Gastrocnemius medialis (tissue), 4 donors: ENCODE measurements at regions not wholly inside any gene's neighbourhood (a gene's known extent, or its start where the extent isn't known, plus 50 kb on each side); places are given as distances from the start of the nearest gene placed in this dataset.

Experiments used
- ATAC-seq, 2 donors: fragments of 150-250 bp; one replicate each; pipeline ENCODE4 v1.9.1; 2016
- DNase-seq, 2 donors: peaks; one replicate each; pipeline ENCODE4 v3.0.0-alpha.2; 2019
- H3K27ac ChIP-seq, 4 donors: fragments of 200-600 bp; sonication (generic); 1 replicate in 1 of 4; 2 replicates in 3 of 4; pipeline ENCODE4 v1.5.1; 2016 to 2018; ENCODE audit warnings: mild to moderate bottlenecking in 2 of 4, moderate library complexity in 1 of 4
- H3K27me3 ChIP-seq, 3 donors: fragments of 200-600 bp; sonication (generic) in 2 of 3; 1 replicate in 1 of 3; 2 replicates in 2 of 3; pipeline versions ENCODE4 v1.5.1 to v1.6.0; 2016 to 2019; ENCODE audit warnings: mild to moderate bottlenecking in 1 of 3, moderate library complexity in 1 of 3
- H3K36me3 ChIP-seq, 2 donors: fragments of 200-600 bp; sonication (generic) in 1 of 2; one replicate each; pipeline ENCODE4 v1.5.1; 2017 to 2018
- H3K4me1 ChIP-seq, 2 donors: fragments of 200-600 bp; sonication (generic) in 1 of 2; one replicate each; pipeline ENCODE4 v1.5.1; 2016 to 2017; ENCODE audit warnings: mild to moderate bottlenecking in 2 of 2
- H3K4me3 ChIP-seq, 4 donors: fragments of 200-600 bp; sonication (generic) in 3 of 4; 1 replicate in 1 of 4; 2 replicates in 3 of 4; pipeline ENCODE4 v1.5.1; 2016 to 2019; ENCODE audit warnings: mild to moderate bottlenecking in 2 of 4
- H3K9me3 ChIP-seq, 3 donors: fragments of 200-600 bp; sonication (generic) in 2 of 3; 1 replicate in 1 of 3; 2 replicates in 2 of 3; pipeline ENCODE4 v1.5.1; 2016 to 2019
- CTCF ChIP-seq, 5 experiments: fragments of 450-650 bp in 3 of 5; fragments of 200-600 bp in 2 of 5; sonication (generic) in 2 of 5; IDR thresholded peaks in 4 of 5; conservative IDR thresholded peaks in 1 of 5; 1 replicate in 4 of 5; 2 replicates in 1 of 5; pipeline ENCODE4 v1.5.1; 2016 to 2019; ENCODE audit warnings: antibody characterized with exemption in 5 of 5, mild to moderate bottlenecking in 3 of 5, moderate library complexity in 3 of 5
- POLR2A ChIP-seq, 2 donors: fragments of 450-650 bp; IDR thresholded peaks; one replicate each; pipeline ENCODE4 v1.6.1; 2017; ENCODE audit warnings: antibody characterized with exemption in 2 of 2, mild to moderate bottlenecking in 2 of 2, moderate library complexity in 2 of 2
- in situ Hi-C, 4 donors: fragments of 200-750 bp; cut with MboI; loops; one replicate each; pipeline versions ENCODE4 v1.15.0 to v1.8.0; 2017; ENCODE audit warnings: low sequenced_read_pairs in 4 of 4
- intact Hi-C: fragments of 100-400 bp; cut with DNase I; formaldehyde crosslinking; loops from one replicate; pipeline ENCODE4 v1.15.1; 2023; ENCODE audit warnings: low total_unique reads

DNA sequence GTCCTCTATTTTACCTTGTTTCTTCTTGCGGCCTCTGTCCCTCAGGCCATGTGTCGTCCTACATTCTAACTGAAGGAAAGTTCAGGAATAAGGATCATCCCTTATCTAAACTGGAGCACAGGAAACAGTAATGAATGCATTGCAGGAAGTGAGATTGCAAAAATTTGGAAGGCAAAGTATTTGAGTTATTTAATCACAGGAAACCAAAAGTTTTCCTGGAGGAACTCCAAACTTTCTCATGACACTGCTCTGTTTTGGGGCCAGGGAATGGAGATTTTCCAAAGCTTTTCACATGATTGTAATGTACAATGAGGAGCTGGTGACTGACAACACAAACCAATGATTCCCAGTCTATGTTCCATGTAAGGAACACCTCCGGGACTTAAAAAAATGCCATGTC is 57.8 kb upstream of the PLSCR4 start:
- no peak for DNase-seq
- Histone ChIP-seq H3K4me1 (no peaks in the 10 kb centered on the region), H3K27ac (peak overlapping the region in 2 of 4 donors; percentile 30 to 54), H3K4me3 (no peak overlapping the region), H3K36me3 (no peaks in the 10 kb centered on the region), H3K9me3 (no peaks in the 10 kb centered on the region), H3K27me3 (no peaks in the 10 kb centered on the region)
- intact Hi-C loops (no loop called here), in situ Hi-C loops (loop anchor here in 1 of 4 donors (25.0 kb wide), 1 partner anchor 246 kb away; no protein-coding TSS in a partner anchor)
- ATAC-seq: peak in 1 of 2 donors; percentile 66
- TF ChIP-seq POLR2A (IDR thresholded peaks at IDR 0.05) (no peak), CTCF (IDR thresholded peaks at IDR 0.05 in 4 of 5, conservative IDR thresholded peaks at IDR 0.05 in 1 of 5) (no peak)

DNA sequence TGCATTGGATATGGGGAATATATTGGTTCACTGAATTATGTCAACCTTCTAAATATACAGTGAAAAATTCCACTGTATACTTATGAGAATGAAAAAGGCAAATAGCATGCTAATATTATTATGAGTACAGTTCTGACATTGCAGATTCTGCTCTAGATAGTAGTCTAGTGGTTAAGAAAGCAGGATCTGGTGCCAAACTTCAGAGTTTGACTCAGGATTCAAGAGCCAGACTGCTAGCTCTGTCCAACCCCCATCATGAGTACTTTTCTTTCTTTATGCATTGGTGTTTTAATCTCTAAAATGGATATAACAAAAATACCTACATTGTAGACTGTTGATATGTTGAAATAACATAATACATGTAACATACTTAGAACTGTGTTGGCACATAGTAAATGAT is 57.3 kb upstream of the PLSCR4 start:
- no peaks in the 10 kb centered on the region for H3K9me3 ChIP-seq
- intact Hi-C loops (no loop called here), in situ Hi-C loops (loop anchor here in 1 of 4 donors (25.0 kb wide), 1 partner anchor 246 kb away; no protein-coding TSS in a partner anchor)
- no peaks in the 10 kb centered on the region for H3K27me3 ChIP-seq
- no peak for DNase-seq
- TF ChIP-seq POLR2A (IDR thresholded peaks at IDR 0.05) (no peak), CTCF (IDR thresholded peaks at IDR 0.05 in 4 of 5, conservative IDR thresholded peaks at IDR 0.05 in 1 of 5) (no peak)
- peak overlapping the region in 1 of 4 donors; percentile 54 for H3K27ac ChIP-seq
- no peak overlapping the region for H3K4me3 ChIP-seq
- H3K4me1 ChIP-seq: no peaks in the 10 kb centered on the region
- ATAC-seq: peak in 1 of 2 donors; percentile 44
- H3K36me3 ChIP-seq: no peaks in the 10 kb centered on the region

GRCh38 chr3:146307456-146307725 is 56.5 kb upstream of the PLSCR4 start:
- in situ Hi-C loops: loop anchor here in 1 of 4 donors (25.0 kb wide), 1 partner anchor 245 kb away; no protein-coding TSS in a partner anchor
- no peak for ATAC-seq
- no peaks in the 10 kb centered on the region for H3K36me3 ChIP-seq
- H3K27me3 ChIP-seq: no peaks in the 10 kb centered on the region
- no peak for DNase-seq
- no peaks in the 10 kb centered on the region for H3K9me3 ChIP-seq
- H3K4me1 ChIP-seq: no peaks in the 10 kb centered on the region
- intact Hi-C loops: no loop called here
- TF ChIP-seq POLR2A (IDR thresholded peaks at IDR 0.05) (no peak), CTCF (IDR thresholded peaks at IDR 0.05 in 4 of 5, conservative IDR thresholded peaks at IDR 0.05 in 1 of 5) (no peak)
- H3K27ac ChIP-seq: no peak overlapping the region
- no peak overlapping the region for H3K4me3 ChIP-seq

GRCh38 chr3:146306656-146307455 is 56.0 kb upstream of the PLSCR4 start:
- no peaks in the 10 kb centered on the region for H3K36me3 ChIP-seq
- no peaks in the 10 kb centered on the region for H3K4me1 ChIP-seq
- no peaks in the 10 kb centered on the region for H3K9me3 ChIP-seq
- ATAC-seq: no peak
- intact Hi-C loops (no loop called here), in situ Hi-C loops (loop anchor here in 1 of 4 donors (25.0 kb wide), 1 partner anchor 245 kb away; no protein-coding TSS in a partner anchor)
- no peak overlapping the region for H3K4me3 ChIP-seq
- H3K27ac ChIP-seq: no peak overlapping the region
- no peaks in the 10 kb centered on the region for H3K27me3 ChIP-seq
- DNase-seq: no peak
- TF ChIP-seq POLR2A (IDR thresholded peaks at IDR 0.05) (no peak), CTCF (IDR thresholded peaks at IDR 0.05 in 4 of 5, conservative IDR thresholded peaks at IDR 0.05 in 1 of 5) (no peak)
